Retinal pigment epithelial cell (primary cell): ENCODE measurements at regions not wholly inside any gene's neighbourhood (a gene's known extent, or its start where the extent isn't known, plus 50 kb on each side); places are given as distances from the start of the nearest gene placed in this dataset.

Source experiments
- DNase-seq: peaks from one replicate; pipeline ENCODE4 v3.0.0-alpha.2; 2010; ENCODE audit warnings: low read depth
- H3K4me3 ChIP-seq: 2 replicates; pipeline ENCODE4 v1.5.1; 2011; ENCODE audit warnings: mild to moderate bottlenecking, low read length, control low read depth, moderate library complexity
- CTCF ChIP-seq: conservative IDR thresholded peaks from 2 replicates; pipeline ENCODE4 v1.5.1; 2011; ENCODE audit warnings: low read depth, low read length, control low read depth, inconsistent platforms

- no peak for DNase-seq
- TF ChIP-seq CTCF = no peak
- H3K4me3 ChIP-seq = no peak overlapping the region
Measured at GRCh38 chr15:46442901-46443590, 808.2 kb downstream of the SQOR start.

GRCh38 chr15:46450112-46450809 is 815.4 kb downstream of the SQOR start:
- TF ChIP-seq CTCF = no peak
- no peak overlapping the region for H3K4me3 ChIP-seq
- DNase-seq = no peak

- H3K4me3 ChIP-seq = no peak overlapping the region
- DNase-seq = no peak
- TF ChIP-seq CTCF = no peak
Measured at GRCh38 chr15:46450810-46451182, 816.0 kb downstream of the SQOR start.

- H3K4me3 ChIP-seq = no peak overlapping the region
- no peak for DNase-seq
- TF ChIP-seq CTCF = no peak
Measured at GRCh38 chr15:46452297-46452820, 817.5 kb downstream of the SQOR start.

GRCh38 chr15:46456456-46456855 is 821.6 kb downstream of the SQOR start:
- no peak overlapping the region for H3K4me3 ChIP-seq
- DNase-seq = no peak
- no peak for TF ChIP-seq CTCF

GRCh38 chr15:46460431-46461094 is 825.7 kb downstream of the SQOR start:
- no peak overlapping the region for H3K4me3 ChIP-seq
- DNase-seq = no peak
- no peak for TF ChIP-seq CTCF
